H1 (cell line): ENCODE measurements at regions not wholly inside any gene's neighbourhood (a gene's known extent, or its start where the extent isn't known, plus 50 kb on each side); places are given as distances from the start of the nearest gene placed in this dataset.

Source experiments
- JUN ChIP-seq: IDR thresholded peaks from 2 replicates; pipeline ENCODE4 v1.6.1; 2011; ENCODE audit warnings: low read depth, mild to moderate bottlenecking, improper control_type of control experiment, low read length
- TAF1 ChIP-seq: IDR thresholded peaks from 2 replicates; pipeline ENCODE4 v1.6.1; 2011; ENCODE audit warnings: mild to moderate bottlenecking, low read depth, low read length
- TAF7 ChIP-seq: optimal IDR thresholded peaks from 2 replicates; pipeline ENCODE3; 2011; ENCODE audit warnings: low read depth, mild to moderate bottlenecking, inconsistent platforms, low read length, moderate library complexity, borderline replicate concordance
- TF ChIP-seq, protein P1 (sequence below): fragments of 300-600 bp; sonication (generic); IDR thresholded peaks from 2 replicates; pipeline ENCODE4 v1.7.1; 2012; ENCODE audit warnings: low read length, moderate library complexity, mild to moderate bottlenecking, inconsistent platforms; ENCODE audit not compliant: insufficient replicate concordance

GRCh38 chr18:14964406-14964805 lies 216.4 kb downstream of the ANKRD30B start (continued):
- TF ChIP-seq JUN (no peak), TAF7 (no peak), TAF1 (no peak)
- TF ChIP-seq, protein P1, sequence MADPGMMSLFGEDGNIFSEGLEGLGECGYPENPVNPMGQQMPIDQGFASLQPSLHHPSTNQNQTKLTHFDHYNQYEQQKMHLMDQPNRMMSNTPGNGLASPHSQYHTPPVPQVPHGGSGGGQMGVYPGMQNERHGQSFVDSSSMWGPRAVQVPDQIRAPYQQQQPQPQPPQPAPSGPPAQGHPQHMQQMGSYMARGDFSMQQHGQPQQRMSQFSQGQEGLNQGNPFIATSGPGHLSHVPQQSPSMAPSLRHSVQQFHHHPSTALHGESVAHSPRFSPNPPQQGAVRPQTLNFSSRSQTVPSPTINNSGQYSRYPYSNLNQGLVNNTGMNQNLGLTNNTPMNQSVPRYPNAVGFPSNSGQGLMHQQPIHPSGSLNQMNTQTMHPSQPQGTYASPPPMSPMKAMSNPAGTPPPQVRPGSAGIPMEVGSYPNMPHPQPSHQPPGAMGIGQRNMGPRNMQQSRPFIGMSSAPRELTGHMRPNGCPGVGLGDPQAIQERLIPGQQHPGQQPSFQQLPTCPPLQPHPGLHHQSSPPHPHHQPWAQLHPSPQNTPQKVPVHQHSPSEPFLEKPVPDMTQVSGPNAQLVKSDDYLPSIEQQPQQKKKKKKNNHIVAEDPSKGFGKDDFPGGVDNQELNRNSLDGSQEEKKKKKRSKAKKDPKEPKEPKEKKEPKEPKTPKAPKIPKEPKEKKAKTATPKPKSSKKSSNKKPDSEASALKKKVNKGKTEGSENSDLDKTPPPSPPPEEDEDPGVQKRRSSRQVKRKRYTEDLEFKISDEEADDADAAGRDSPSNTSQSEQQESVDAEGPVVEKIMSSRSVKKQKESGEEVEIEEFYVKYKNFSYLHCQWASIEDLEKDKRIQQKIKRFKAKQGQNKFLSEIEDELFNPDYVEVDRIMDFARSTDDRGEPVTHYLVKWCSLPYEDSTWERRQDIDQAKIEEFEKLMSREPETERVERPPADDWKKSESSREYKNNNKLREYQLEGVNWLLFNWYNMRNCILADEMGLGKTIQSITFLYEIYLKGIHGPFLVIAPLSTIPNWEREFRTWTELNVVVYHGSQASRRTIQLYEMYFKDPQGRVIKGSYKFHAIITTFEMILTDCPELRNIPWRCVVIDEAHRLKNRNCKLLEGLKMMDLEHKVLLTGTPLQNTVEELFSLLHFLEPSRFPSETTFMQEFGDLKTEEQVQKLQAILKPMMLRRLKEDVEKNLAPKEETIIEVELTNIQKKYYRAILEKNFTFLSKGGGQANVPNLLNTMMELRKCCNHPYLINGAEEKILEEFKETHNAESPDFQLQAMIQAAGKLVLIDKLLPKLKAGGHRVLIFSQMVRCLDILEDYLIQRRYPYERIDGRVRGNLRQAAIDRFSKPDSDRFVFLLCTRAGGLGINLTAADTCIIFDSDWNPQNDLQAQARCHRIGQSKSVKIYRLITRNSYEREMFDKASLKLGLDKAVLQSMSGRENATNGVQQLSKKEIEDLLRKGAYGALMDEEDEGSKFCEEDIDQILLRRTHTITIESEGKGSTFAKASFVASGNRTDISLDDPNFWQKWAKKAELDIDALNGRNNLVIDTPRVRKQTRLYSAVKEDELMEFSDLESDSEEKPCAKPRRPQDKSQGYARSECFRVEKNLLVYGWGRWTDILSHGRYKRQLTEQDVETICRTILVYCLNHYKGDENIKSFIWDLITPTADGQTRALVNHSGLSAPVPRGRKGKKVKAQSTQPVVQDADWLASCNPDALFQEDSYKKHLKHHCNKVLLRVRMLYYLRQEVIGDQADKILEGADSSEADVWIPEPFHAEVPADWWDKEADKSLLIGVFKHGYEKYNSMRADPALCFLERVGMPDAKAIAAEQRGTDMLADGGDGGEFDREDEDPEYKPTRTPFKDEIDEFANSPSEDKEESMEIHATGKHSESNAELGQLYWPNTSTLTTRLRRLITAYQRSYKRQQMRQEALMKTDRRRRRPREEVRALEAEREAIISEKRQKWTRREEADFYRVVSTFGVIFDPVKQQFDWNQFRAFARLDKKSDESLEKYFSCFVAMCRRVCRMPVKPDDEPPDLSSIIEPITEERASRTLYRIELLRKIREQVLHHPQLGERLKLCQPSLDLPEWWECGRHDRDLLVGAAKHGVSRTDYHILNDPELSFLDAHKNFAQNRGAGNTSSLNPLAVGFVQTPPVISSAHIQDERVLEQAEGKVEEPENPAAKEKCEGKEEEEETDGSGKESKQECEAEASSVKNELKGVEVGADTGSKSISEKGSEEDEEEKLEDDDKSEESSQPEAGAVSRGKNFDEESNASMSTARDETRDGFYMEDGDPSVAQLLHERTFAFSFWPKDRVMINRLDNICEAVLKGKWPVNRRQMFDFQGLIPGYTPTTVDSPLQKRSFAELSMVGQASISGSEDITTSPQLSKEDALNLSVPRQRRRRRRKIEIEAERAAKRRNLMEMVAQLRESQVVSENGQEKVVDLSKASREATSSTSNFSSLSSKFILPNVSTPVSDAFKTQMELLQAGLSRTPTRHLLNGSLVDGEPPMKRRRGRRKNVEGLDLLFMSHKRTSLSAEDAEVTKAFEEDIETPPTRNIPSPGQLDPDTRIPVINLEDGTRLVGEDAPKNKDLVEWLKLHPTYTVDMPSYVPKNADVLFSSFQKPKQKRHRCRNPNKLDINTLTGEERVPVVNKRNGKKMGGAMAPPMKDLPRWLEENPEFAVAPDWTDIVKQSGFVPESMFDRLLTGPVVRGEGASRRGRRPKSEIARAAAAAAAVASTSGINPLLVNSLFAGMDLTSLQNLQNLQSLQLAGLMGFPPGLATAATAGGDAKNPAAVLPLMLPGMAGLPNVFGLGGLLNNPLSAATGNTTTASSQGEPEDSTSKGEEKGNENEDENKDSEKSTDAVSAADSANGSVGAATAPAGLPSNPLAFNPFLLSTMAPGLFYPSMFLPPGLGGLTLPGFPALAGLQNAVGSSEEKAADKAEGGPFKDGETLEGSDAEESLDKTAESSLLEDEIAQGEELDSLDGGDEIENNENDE, result no peak
